ENCODE measurements at regions not wholly inside any gene's neighbourhood (a gene's known extent, or its start where the extent isn't known, plus 50 kb on each side); places are given as distances from the start of the nearest gene placed in this dataset.

DNA sequence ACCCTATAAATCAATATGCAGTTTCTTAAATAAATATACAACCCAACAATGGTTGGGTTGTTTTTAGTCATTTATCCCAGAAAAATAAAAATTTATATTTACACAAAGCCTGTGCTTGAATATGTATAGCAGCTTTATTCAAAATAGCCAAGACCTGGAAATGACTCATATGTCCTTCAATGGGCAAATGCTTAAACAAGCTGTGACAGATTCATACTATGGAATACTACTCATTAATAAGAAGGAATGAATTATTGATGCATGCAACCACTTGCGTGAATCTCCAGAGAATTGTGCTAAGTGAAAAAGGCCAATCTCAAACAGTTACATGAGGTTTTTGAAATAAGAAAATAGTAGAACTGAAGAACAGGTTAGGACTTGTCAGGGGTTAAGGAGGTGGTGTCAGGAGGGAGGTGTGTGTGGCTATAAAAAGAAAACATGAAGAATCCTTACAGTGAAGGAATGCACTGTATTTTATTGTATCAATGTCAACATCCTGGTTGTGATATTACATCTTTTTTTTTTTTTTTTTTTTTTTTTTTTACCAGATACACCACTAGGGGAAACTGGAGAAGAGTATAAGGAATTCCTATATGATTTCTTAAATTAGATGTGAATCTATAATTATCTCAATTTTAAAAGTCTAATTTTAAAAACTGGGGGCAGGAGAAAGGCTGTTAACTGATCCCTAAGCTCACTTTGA, 82.4 kb upstream of the CD44 start:
- TF ChIP-seq, protein P1, sequence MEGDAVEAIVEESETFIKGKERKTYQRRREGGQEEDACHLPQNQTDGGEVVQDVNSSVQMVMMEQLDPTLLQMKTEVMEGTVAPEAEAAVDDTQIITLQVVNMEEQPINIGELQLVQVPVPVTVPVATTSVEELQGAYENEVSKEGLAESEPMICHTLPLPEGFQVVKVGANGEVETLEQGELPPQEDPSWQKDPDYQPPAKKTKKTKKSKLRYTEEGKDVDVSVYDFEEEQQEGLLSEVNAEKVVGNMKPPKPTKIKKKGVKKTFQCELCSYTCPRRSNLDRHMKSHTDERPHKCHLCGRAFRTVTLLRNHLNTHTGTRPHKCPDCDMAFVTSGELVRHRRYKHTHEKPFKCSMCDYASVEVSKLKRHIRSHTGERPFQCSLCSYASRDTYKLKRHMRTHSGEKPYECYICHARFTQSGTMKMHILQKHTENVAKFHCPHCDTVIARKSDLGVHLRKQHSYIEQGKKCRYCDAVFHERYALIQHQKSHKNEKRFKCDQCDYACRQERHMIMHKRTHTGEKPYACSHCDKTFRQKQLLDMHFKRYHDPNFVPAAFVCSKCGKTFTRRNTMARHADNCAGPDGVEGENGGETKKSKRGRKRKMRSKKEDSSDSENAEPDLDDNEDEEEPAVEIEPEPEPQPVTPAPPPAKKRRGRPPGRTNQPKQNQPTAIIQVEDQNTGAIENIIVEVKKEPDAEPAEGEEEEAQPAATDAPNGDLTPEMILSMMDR (IDR thresholded peaks at IDR 0.05; ENCODE audit: insufficient read depth, low read length): no peak
- TF ChIP-seq POLR2AphosphoS5 (IDR thresholded peaks at IDR 0.05; ENCODE audit: low read depth): no peak
- TF ChIP-seq, protein P2, sequence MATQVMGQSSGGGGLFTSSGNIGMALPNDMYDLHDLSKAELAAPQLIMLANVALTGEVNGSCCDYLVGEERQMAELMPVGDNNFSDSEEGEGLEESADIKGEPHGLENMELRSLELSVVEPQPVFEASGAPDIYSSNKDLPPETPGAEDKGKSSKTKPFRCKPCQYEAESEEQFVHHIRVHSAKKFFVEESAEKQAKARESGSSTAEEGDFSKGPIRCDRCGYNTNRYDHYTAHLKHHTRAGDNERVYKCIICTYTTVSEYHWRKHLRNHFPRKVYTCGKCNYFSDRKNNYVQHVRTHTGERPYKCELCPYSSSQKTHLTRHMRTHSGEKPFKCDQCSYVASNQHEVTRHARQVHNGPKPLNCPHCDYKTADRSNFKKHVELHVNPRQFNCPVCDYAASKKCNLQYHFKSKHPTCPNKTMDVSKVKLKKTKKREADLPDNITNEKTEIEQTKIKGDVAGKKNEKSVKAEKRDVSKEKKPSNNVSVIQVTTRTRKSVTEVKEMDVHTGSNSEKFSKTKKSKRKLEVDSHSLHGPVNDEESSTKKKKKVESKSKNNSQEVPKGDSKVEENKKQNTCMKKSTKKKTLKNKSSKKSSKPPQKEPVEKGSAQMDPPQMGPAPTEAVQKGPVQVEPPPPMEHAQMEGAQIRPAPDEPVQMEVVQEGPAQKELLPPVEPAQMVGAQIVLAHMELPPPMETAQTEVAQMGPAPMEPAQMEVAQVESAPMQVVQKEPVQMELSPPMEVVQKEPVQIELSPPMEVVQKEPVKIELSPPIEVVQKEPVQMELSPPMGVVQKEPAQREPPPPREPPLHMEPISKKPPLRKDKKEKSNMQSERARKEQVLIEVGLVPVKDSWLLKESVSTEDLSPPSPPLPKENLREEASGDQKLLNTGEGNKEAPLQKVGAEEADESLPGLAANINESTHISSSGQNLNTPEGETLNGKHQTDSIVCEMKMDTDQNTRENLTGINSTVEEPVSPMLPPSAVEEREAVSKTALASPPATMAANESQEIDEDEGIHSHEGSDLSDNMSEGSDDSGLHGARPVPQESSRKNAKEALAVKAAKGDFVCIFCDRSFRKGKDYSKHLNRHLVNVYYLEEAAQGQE (IDR thresholded peaks at IDR 0.05; ENCODE audit: insufficient replicate concordance, low read depth): no peak
- TF ChIP-seq GABPA (IDR thresholded peaks at IDR 0.05; ENCODE audit: low read depth): no peak
